ENCODE measurements at regions not wholly inside any gene's neighbourhood (a gene's known extent, or its start where the extent isn't known, plus 50 kb on each side); places are given as distances from the start of the nearest gene placed in this dataset.

DNA sequence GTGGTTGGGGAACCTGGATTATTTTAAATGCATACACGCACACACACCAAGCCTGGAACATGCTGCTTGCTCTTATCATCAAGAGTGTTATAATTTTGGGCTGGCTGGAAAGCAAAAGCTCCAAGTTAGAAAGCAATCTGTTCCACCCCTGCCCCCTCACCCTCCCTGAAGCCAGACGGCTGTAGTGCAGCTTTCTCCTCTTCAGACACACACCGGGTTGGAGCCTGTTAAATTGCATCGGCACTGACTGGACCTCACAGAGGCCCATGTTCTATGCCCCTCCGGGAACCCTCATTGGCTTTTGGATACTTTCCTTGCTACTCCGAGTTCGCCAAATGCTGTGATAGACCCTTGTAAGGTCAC, 90.6 kb upstream of the KCNJ15 start:
- TF ChIP-seq ZNF214 (tag by site-specific recombination; IDR thresholded peaks at IDR 0.05; ENCODE audit: borderline replicate concordance) (no peak), ZNF266 (tag by site-specific recombination; IDR thresholded peaks at IDR 0.05; ENCODE audit: low read depth) (no peak), ZNF501 (tag by site-specific recombination; IDR thresholded peaks at IDR 0.05) (no peak)
- TF ChIP-seq, protein P1, sequence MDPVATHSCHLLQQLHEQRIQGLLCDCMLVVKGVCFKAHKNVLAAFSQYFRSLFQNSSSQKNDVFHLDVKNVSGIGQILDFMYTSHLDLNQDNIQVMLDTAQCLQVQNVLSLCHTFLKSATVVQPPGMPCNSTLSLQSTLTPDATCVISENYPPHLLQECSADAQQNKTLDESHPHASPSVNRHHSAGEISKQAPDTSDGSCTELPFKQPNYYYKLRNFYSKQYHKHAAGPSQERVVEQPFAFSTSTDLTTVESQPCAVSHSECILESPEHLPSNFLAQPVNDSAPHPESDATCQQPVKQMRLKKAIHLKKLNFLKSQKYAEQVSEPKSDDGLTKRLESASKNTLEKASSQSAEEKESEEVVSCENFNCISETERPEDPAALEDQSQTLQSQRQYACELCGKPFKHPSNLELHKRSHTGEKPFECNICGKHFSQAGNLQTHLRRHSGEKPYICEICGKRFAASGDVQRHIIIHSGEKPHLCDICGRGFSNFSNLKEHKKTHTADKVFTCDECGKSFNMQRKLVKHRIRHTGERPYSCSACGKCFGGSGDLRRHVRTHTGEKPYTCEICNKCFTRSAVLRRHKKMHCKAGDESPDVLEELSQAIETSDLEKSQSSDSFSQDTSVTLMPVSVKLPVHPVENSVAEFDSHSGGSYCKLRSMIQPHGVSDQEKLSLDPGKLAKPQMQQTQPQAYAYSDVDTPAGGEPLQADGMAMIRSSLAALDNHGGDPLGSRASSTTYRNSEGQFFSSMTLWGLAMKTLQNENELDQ (tag by site-specific recombination; IDR thresholded peaks at IDR 0.05; ENCODE audit: low read depth) = no peak
- TF ChIP-seq, protein P2, sequence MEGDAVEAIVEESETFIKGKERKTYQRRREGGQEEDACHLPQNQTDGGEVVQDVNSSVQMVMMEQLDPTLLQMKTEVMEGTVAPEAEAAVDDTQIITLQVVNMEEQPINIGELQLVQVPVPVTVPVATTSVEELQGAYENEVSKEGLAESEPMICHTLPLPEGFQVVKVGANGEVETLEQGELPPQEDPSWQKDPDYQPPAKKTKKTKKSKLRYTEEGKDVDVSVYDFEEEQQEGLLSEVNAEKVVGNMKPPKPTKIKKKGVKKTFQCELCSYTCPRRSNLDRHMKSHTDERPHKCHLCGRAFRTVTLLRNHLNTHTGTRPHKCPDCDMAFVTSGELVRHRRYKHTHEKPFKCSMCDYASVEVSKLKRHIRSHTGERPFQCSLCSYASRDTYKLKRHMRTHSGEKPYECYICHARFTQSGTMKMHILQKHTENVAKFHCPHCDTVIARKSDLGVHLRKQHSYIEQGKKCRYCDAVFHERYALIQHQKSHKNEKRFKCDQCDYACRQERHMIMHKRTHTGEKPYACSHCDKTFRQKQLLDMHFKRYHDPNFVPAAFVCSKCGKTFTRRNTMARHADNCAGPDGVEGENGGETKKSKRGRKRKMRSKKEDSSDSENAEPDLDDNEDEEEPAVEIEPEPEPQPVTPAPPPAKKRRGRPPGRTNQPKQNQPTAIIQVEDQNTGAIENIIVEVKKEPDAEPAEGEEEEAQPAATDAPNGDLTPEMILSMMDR (tag by site-specific recombination; IDR thresholded peaks at IDR 0.05) = no peak
